ENCODE measurements at regions not wholly inside any gene's neighbourhood (a gene's known extent, or its start where the extent isn't known, plus 50 kb on each side); places are given as distances from the start of the nearest gene placed in this dataset.

DNA sequence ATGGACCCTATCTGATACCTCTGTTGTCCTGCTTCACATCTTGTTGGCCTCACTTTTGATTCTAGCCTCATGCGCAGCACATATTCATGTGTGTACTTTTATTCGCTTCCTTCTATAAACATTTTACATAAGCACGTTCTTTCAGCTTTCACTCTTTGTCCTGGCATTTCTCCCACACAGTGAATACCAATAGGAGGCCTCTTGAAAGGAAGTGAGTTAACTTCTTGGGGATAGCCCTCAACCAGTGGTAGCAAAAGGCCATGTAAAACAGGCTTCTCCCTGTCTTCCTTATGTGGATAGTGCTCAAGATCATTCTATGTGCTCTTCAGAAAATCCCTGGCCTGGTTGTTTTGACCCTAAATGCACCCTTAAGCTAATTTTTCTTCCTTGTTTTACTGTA, 633.9 kb upstream of the MBL2 start:
- Histone ChIP-seq H3K27ac (replicated peaks; ENCODE audit: low read length) (no peak overlapping the region), H3K9me3 (replicated peaks in 1 of 2; ENCODE audit: control insufficient read depth in 2 of 2, insufficient read depth in 1 of 2, low read depth in 1 of 2, low read length in 2 of 2) (peaks cover 0 to 2% of the 10 kb centered on the region in 2 donors), H3K9ac (ENCODE audit: low read depth, low read length, poor library complexity) (no peak overlapping the region), H3K4me2 (ENCODE audit: insufficient read depth, low read length, poor library complexity, severe bottlenecking) (no peak overlapping the region), H3K79me1 (ENCODE audit: low read depth, low read length) (no peaks in the 10 kb centered on the region), H3K27me3 (ENCODE audit: control insufficient read depth in 3 of 3, insufficient read depth in 3 of 3, low read depth in 1 of 3, low read length in 3 of 3) (no peaks in the 10 kb centered on the region), H3K36me3 (replicated peaks in 1 of 2; ENCODE audit: control insufficient read depth in 2 of 2, insufficient read depth in 2 of 2, low read length in 2 of 2) (no peaks in the 10 kb centered on the region), H4K91ac (ENCODE audit: low read depth, low read length, poor library complexity) (no peak overlapping the region), H2BK15ac (ENCODE audit: low read length) (no peak overlapping the region), H3K23ac (ENCODE audit: low read depth, low read length, poor library complexity) (no peak overlapping the region), H2BK12ac (ENCODE audit: low read length) (no peak overlapping the region), H2AFZ (ENCODE audit: low read length) (peak overlapping the region; percentile 77), H4K8ac (ENCODE audit: low read depth, low read length) (no peak overlapping the region), H2AK5ac (ENCODE audit: low read depth, low read length) (no peak overlapping the region), H3K14ac (ENCODE audit: low read length) (no peak overlapping the region), H3K4ac (ENCODE audit: low read length) (no peak overlapping the region), H3K18ac (ENCODE audit: low read length) (no peak overlapping the region), H2BK5ac (ENCODE audit: low read length) (no peak overlapping the region), H2BK120ac (ENCODE audit: low read depth, low read length) (no peak overlapping the region), H3K4me3 (ENCODE audit: low read length in 2 of 2) (no peak overlapping the region), H3K4me1 (ENCODE audit: control insufficient read depth in 2 of 2, insufficient read depth in 1 of 2, low read depth in 1 of 2, low read length in 2 of 2) (no peaks in the 10 kb centered on the region)
- WGBS, 2 donors (ENCODE audit: extremely low coverage in 2 of 2, insufficient read length in 2 of 2, insufficient replicate concordance in 1 of 2) = no CpG with 5 or more reads among the region's 3 CpGs
- DNase-seq (ENCODE audit: low spot score) = no peak

DNA sequence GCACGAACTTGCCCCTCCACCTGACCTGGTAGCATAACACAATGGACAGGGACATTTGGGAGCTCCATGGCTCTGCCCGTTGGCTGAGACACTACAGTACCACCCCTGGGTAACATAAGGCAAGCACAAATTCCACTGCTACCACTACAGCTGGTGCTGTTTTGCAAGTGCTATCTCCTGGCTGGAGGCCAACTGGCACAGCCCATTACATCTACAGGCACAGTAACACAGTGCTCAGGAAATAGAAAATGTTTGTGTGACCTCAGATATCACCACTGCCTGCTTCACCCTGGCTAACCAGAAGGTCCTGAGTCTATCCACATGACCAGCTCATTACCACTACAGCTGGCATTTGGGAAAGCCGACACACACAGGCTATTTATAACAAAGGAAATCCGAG, 631.1 kb upstream of the MBL2 start:
- H3K23ac ChIP-seq (ENCODE audit: low read depth, low read length, poor library complexity) = no peak overlapping the region
- H3K14ac ChIP-seq (ENCODE audit: low read length) = no peak overlapping the region
- no peak overlapping the region for H2BK12ac ChIP-seq (ENCODE audit: low read length)
- no peak overlapping the region for H3K27ac ChIP-seq (replicated peaks; ENCODE audit: low read length)
- peaks cover 0 to 5% of the 10 kb centered on the region in 2 donors for H3K9me3 ChIP-seq (replicated peaks in 1 of 2; ENCODE audit: control insufficient read depth in 2 of 2, insufficient read depth in 1 of 2, low read depth in 1 of 2, low read length in 2 of 2)
- WGBS, 2 donors (ENCODE audit: extremely low coverage in 2 of 2, insufficient read length in 2 of 2, insufficient replicate concordance in 1 of 2) = no CpG with 5 or more reads among the region's 4 CpGs
- no peak overlapping the region for H3K9ac ChIP-seq (ENCODE audit: low read depth, low read length, poor library complexity)
- no peaks in the 10 kb centered on the region for H3K4me1 ChIP-seq (ENCODE audit: control insufficient read depth in 2 of 2, insufficient read depth in 1 of 2, low read depth in 1 of 2, low read length in 2 of 2)
- H2AFZ ChIP-seq (ENCODE audit: low read length) = peak overlapping the region; percentile 58
- no peak overlapping the region for H2BK5ac ChIP-seq (ENCODE audit: low read length)
- peak overlapping the region; percentile 27 for H3K18ac ChIP-seq (ENCODE audit: low read length)
- no peaks in the 10 kb centered on the region for H3K79me1 ChIP-seq (ENCODE audit: low read depth, low read length)
- H3K4ac ChIP-seq (ENCODE audit: low read length) = no peak overlapping the region
- H2BK120ac ChIP-seq (ENCODE audit: low read depth, low read length) = no peak overlapping the region
- no peak overlapping the region for H2BK15ac ChIP-seq (ENCODE audit: low read length)
- DNase-seq (ENCODE audit: low spot score) = no peak
- H3K36me3 ChIP-seq (replicated peaks in 1 of 2; ENCODE audit: control insufficient read depth in 2 of 2, insufficient read depth in 2 of 2, low read length in 2 of 2) = no peaks in the 10 kb centered on the region
- no peaks in the 10 kb centered on the region for H3K27me3 ChIP-seq (ENCODE audit: control insufficient read depth in 3 of 3, insufficient read depth in 3 of 3, low read depth in 1 of 3, low read length in 3 of 3)
- H3K4me2 ChIP-seq (ENCODE audit: insufficient read depth, low read length, poor library complexity, severe bottlenecking) = no peak overlapping the region
- H4K91ac ChIP-seq (ENCODE audit: low read depth, low read length, poor library complexity) = no peak overlapping the region
- H3K4me3 ChIP-seq (ENCODE audit: low read length in 2 of 2) = no peak overlapping the region
- no peak overlapping the region for H4K8ac ChIP-seq (ENCODE audit: low read depth, low read length)
- no peak overlapping the region for H2AK5ac ChIP-seq (ENCODE audit: low read depth, low read length)

DNA sequence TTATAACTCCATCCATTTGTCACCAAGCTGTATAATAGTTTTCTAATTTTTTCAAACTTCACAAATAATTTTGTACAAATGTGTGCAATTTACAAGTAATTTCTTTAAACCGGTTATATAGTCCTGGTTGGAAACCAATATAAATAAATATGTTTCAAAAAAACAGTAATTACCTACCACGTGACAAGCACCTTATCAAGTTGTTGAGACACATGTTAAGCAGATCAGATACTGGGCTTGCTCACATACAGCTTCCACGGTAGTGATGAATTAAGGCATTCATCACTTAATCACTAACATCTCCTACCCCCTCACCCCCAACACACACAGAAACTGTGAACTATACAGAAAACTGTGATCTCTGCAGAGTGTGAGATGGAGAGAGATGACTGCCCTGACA, 630.0 kb upstream of the MBL2 start:
- Histone ChIP-seq H3K27ac (replicated peaks; ENCODE audit: low read length) (no peak overlapping the region), H3K4me3 (ENCODE audit: low read length in 2 of 2) (no peak overlapping the region), H2BK15ac (ENCODE audit: low read length) (no peak overlapping the region), H3K4ac (ENCODE audit: low read length) (no peak overlapping the region), H3K9ac (ENCODE audit: low read depth, low read length, poor library complexity) (no peak overlapping the region), H3K4me2 (ENCODE audit: insufficient read depth, low read length, poor library complexity, severe bottlenecking) (no peak overlapping the region), H3K36me3 (replicated peaks in 1 of 2; ENCODE audit: control insufficient read depth in 2 of 2, insufficient read depth in 2 of 2, low read length in 2 of 2) (no peaks in the 10 kb centered on the region), H3K9me3 (replicated peaks in 1 of 2; ENCODE audit: control insufficient read depth in 2 of 2, insufficient read depth in 1 of 2, low read depth in 1 of 2, low read length in 2 of 2) (peaks cover 0 to 6% of the 10 kb centered on the region in 2 donors), H3K23ac (ENCODE audit: low read depth, low read length, poor library complexity) (no peak overlapping the region), H2BK120ac (ENCODE audit: low read depth, low read length) (no peak overlapping the region), H2BK5ac (ENCODE audit: low read length) (no peak overlapping the region), H4K91ac (ENCODE audit: low read depth, low read length, poor library complexity) (no peak overlapping the region), H3K27me3 (ENCODE audit: control insufficient read depth in 3 of 3, insufficient read depth in 3 of 3, low read depth in 1 of 3, low read length in 3 of 3) (no peaks in the 10 kb centered on the region), H2AK5ac (ENCODE audit: low read depth, low read length) (no peak overlapping the region), H3K14ac (ENCODE audit: low read length) (no peak overlapping the region), H3K18ac (ENCODE audit: low read length) (no peak overlapping the region), H2BK12ac (ENCODE audit: low read length) (no peak overlapping the region), H3K4me1 (ENCODE audit: control insufficient read depth in 2 of 2, insufficient read depth in 1 of 2, low read depth in 1 of 2, low read length in 2 of 2) (no peaks in the 10 kb centered on the region), H4K8ac (ENCODE audit: low read depth, low read length) (no peak overlapping the region), H3K79me1 (ENCODE audit: low read depth, low read length) (no peaks in the 10 kb centered on the region), H2AFZ (ENCODE audit: low read length) (no peak overlapping the region)
- DNase-seq (ENCODE audit: low spot score) = no peak
- WGBS, 2 donors (ENCODE audit: extremely low coverage in 2 of 2, insufficient read length in 2 of 2, insufficient replicate concordance in 1 of 2) = no CpG with 5 or more reads among the region's 3 CpGs

DNA sequence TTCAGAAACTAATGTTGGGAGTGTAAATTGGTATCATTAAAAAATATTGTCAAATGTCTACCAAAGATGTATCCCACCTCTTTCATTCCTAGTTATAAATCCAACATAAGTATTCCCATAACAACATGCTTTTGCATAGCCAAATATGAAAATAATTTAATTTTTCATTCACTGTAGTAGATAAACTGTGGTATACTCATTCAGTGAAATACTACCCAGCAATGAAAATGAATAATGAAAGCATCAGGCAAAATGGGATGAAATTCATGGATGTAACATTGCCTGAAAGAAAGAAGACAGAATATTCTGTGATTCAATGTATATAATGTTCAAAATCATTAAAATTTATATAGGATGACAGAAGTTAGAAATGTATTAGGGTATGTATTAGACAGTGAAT, 629.0 kb upstream of the MBL2 start:
- no peaks in the 10 kb centered on the region for H3K4me1 ChIP-seq (ENCODE audit: control insufficient read depth in 2 of 2, insufficient read depth in 1 of 2, low read depth in 1 of 2, low read length in 2 of 2)
- H3K27ac ChIP-seq (replicated peaks; ENCODE audit: low read length) = no peak overlapping the region
- H2AFZ ChIP-seq (ENCODE audit: low read length) = no peak overlapping the region
- H3K4me3 ChIP-seq (ENCODE audit: low read length in 2 of 2) = no peak overlapping the region
- H3K18ac ChIP-seq (ENCODE audit: low read length) = no peak overlapping the region
- no peak overlapping the region for H3K23ac ChIP-seq (ENCODE audit: low read depth, low read length, poor library complexity)
- no peaks in the 10 kb centered on the region for H3K36me3 ChIP-seq (replicated peaks in 1 of 2; ENCODE audit: control insufficient read depth in 2 of 2, insufficient read depth in 2 of 2, low read length in 2 of 2)
- no peak overlapping the region for H2AK5ac ChIP-seq (ENCODE audit: low read depth, low read length)
- H2BK120ac ChIP-seq (ENCODE audit: low read depth, low read length) = no peak overlapping the region
- H3K4me2 ChIP-seq (ENCODE audit: insufficient read depth, low read length, poor library complexity, severe bottlenecking) = no peak overlapping the region
- no peak for DNase-seq (ENCODE audit: low spot score)
- H4K8ac ChIP-seq (ENCODE audit: low read depth, low read length) = no peak overlapping the region
- no peak overlapping the region for H2BK5ac ChIP-seq (ENCODE audit: low read length)
- no peak overlapping the region for H4K91ac ChIP-seq (ENCODE audit: low read depth, low read length, poor library complexity)
- no peak overlapping the region for H2BK12ac ChIP-seq (ENCODE audit: low read length)
- no peak overlapping the region for H3K9ac ChIP-seq (ENCODE audit: low read depth, low read length, poor library complexity)
- no peak overlapping the region for H3K4ac ChIP-seq (ENCODE audit: low read length)
- H3K14ac ChIP-seq (ENCODE audit: low read length) = no peak overlapping the region
- peaks cover 0 to 12% of the 10 kb centered on the region in 2 donors for H3K9me3 ChIP-seq (replicated peaks in 1 of 2; ENCODE audit: control insufficient read depth in 2 of 2, insufficient read depth in 1 of 2, low read depth in 1 of 2, low read length in 2 of 2)
- H3K79me1 ChIP-seq (ENCODE audit: low read depth, low read length) = no peaks in the 10 kb centered on the region
- no peaks in the 10 kb centered on the region for H3K27me3 ChIP-seq (ENCODE audit: control insufficient read depth in 3 of 3, insufficient read depth in 3 of 3, low read depth in 1 of 3, low read length in 3 of 3)
- H2BK15ac ChIP-seq (ENCODE audit: low read length) = no peak overlapping the region
